ENCODE measurements at regions not wholly inside any gene's neighbourhood (a gene's known extent, or its start where the extent isn't known, plus 50 kb on each side); places are given as distances from the start of the nearest gene placed in this dataset.

DNA sequence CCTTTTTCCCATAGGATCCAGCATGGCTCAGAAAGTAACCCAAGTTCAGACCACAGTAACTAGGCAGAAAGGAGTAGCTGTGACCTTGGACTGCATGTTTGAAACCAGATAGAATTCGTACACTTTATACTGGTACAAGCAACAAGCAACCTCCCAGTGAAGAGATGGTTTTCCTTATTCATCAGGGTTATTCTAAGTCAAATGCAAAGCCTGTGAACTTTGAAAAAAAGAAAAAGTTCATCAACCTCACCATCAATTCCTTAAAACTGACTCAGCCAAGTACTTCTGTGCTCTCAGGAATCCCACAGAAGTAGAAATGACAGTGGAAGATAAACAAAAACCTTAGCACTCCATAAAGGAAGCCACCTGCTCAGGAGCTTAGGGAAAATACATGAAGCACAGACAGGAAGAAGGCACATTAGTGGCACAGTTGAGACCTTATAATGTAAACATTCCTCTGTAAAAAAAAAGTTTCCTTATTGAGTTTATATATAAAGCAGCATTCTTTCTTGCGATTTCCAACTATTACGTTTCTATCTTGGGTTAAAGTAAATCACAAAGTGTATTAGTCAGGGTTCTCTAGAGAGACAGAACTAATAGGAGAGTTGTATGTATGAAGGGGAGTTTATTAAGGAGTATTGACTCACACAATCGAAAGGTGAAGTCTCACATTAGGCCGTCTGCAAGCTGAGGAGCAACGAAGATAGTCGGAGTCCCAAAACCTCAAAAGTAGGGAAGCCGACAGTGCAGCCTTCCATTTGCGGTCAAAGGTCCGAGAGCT lies 398.4 kb downstream of the DAD1 start:
- ChIA-PET CTCF (no interaction called here), POLR2A (no interaction called here)
- H3K4me3 ChIP-seq (ENCODE audit: low read depth in 2 of 2, low read length in 2 of 2): no peak overlapping the region
- no peak for TF ChIP-seq SIN3A (IDR thresholded peaks at IDR 0.05; ENCODE audit: borderline replicate concordance, insufficient read depth, low read depth, low read length)
- TF ChIP-seq, protein P1, sequence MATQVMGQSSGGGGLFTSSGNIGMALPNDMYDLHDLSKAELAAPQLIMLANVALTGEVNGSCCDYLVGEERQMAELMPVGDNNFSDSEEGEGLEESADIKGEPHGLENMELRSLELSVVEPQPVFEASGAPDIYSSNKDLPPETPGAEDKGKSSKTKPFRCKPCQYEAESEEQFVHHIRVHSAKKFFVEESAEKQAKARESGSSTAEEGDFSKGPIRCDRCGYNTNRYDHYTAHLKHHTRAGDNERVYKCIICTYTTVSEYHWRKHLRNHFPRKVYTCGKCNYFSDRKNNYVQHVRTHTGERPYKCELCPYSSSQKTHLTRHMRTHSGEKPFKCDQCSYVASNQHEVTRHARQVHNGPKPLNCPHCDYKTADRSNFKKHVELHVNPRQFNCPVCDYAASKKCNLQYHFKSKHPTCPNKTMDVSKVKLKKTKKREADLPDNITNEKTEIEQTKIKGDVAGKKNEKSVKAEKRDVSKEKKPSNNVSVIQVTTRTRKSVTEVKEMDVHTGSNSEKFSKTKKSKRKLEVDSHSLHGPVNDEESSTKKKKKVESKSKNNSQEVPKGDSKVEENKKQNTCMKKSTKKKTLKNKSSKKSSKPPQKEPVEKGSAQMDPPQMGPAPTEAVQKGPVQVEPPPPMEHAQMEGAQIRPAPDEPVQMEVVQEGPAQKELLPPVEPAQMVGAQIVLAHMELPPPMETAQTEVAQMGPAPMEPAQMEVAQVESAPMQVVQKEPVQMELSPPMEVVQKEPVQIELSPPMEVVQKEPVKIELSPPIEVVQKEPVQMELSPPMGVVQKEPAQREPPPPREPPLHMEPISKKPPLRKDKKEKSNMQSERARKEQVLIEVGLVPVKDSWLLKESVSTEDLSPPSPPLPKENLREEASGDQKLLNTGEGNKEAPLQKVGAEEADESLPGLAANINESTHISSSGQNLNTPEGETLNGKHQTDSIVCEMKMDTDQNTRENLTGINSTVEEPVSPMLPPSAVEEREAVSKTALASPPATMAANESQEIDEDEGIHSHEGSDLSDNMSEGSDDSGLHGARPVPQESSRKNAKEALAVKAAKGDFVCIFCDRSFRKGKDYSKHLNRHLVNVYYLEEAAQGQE (IDR thresholded peaks at IDR 0.05; ENCODE audit: insufficient read depth in 1 of 2, low read depth in 2 of 2, low read length in 1 of 2): no peak
- TF ChIP-seq, protein P2, sequence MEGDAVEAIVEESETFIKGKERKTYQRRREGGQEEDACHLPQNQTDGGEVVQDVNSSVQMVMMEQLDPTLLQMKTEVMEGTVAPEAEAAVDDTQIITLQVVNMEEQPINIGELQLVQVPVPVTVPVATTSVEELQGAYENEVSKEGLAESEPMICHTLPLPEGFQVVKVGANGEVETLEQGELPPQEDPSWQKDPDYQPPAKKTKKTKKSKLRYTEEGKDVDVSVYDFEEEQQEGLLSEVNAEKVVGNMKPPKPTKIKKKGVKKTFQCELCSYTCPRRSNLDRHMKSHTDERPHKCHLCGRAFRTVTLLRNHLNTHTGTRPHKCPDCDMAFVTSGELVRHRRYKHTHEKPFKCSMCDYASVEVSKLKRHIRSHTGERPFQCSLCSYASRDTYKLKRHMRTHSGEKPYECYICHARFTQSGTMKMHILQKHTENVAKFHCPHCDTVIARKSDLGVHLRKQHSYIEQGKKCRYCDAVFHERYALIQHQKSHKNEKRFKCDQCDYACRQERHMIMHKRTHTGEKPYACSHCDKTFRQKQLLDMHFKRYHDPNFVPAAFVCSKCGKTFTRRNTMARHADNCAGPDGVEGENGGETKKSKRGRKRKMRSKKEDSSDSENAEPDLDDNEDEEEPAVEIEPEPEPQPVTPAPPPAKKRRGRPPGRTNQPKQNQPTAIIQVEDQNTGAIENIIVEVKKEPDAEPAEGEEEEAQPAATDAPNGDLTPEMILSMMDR (IDR thresholded peaks at IDR 0.05): no peak
- in situ Hi-C loops (cut with HindIII; ENCODE audit: low pct_unique_long_range_greater_than_20kb, low sequenced_read_pairs) (no loop called here), intact Hi-C loops (cut with micrococcal nuclease; ENCODE audit: unreplicated experiment) (no loop called here)
- DNase-seq (ENCODE audit: low read depth, low spot score) (no peak), ATAC-seq (no peak)
- no peaks in the 10 kb centered on the region for H3K9me3 ChIP-seq (ENCODE audit: control insufficient read depth, insufficient read depth, low read depth, low read length)
- H3K36me3 ChIP-seq (ENCODE audit: control insufficient read depth, insufficient read depth, low read length): no peaks in the 10 kb centered on the region
- no peak overlapping the region for H3K27ac ChIP-seq (ENCODE audit: low read length)
- no peaks in the 10 kb centered on the region for H3K4me1 ChIP-seq (ENCODE audit: control insufficient read depth, insufficient read depth, low read length)
- H3K27me3 ChIP-seq (ENCODE audit: control insufficient read depth, insufficient read depth, low read length): 0 out of 2 replicates have a peak, but pooled peaks cover 2% of the 10 kb centered on the region
- BruUV-seq (replicated peaks): no TSS peak

DNA sequence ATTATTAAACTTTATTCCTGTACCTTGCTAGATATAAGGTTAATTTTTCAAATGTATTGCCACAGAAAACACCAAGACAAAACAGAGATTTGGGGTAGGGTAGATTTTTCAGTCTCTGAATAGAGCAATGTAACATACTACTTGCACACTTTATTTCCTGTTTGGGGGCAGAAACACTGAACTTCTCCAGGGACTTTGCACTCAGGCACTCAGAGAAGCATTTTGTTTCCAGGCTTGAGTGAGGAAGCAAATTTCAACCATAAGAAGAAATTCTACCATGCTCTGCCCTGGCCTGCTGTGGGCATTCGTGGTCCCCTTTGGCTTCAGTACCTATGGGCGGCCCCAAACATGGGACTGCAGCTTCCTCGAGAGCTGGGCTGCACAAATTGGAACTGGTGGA lies 399.1 kb downstream of the DAD1 start:
- TF ChIP-seq SIN3A (IDR thresholded peaks at IDR 0.05; ENCODE audit: borderline replicate concordance, insufficient read depth, low read depth, low read length) (no peak), POLR2AphosphoS5 (IDR thresholded peaks at IDR 0.05; ENCODE audit: low read depth, low read length) (no peak), TCF7L2 (IDR thresholded peaks at IDR 0.05; ENCODE audit: low read depth, low read length) (no peak)
- TF ChIP-seq, protein P1 (IDR thresholded peaks at IDR 0.05; ENCODE audit: insufficient read depth in 1 of 2, low read depth in 2 of 2, low read length in 1 of 2): no peak
- TF ChIP-seq, protein P2 (IDR thresholded peaks at IDR 0.05): no peak
- Histone ChIP-seq H3K9me3 (ENCODE audit: control insufficient read depth, insufficient read depth, low read depth, low read length) (no peaks in the 10 kb centered on the region), H3K4me3 (ENCODE audit: low read depth in 2 of 2, low read length in 2 of 2) (no peak overlapping the region), H3K4me1 (ENCODE audit: control insufficient read depth, insufficient read depth, low read length) (no peaks in the 10 kb centered on the region), H3K36me3 (ENCODE audit: control insufficient read depth, insufficient read depth, low read length) (no peaks in the 10 kb centered on the region), H3K27ac (ENCODE audit: low read length) (no peak overlapping the region), H3K27me3 (ENCODE audit: control insufficient read depth, insufficient read depth, low read length) (0 out of 2 replicates have a peak, but pooled peaks cover 2% of the 10 kb centered on the region)
- ChIA-PET POLR2A (no interaction called here), CTCF (no interaction called here)
- in situ Hi-C loops (cut with HindIII; ENCODE audit: low pct_unique_long_range_greater_than_20kb, low sequenced_read_pairs): no loop called here
- BruUV-seq (replicated peaks): no TSS peak
- DNase-seq (ENCODE audit: low read depth, low spot score) (no peak), ATAC-seq (no peak)
- intact Hi-C loops (cut with micrococcal nuclease; ENCODE audit: unreplicated experiment): no loop called here
